ENCODE measurements at regions not wholly inside any gene's neighbourhood (a gene's known extent, or its start where the extent isn't known, plus 50 kb on each side); places are given as distances from the start of the nearest gene placed in this dataset.

DNA sequence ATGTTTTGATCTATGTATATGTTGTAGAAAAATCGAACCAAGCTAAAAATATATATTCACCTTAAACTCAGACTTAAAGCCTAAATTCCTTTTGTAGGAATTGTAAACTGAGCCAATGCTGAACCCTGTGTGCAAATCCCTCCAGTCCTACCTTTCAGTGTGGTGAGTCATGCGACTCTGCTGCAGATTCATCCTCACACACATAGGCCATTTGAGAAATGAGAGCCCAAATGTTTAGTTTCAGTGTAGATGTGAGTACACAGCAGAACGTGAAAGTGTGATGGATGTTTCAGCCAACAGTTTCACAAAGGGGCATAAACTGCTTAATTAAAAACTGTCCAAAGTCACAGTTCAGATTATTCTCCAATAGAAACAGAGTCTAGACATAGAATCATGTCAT lies 193.2 kb downstream of the CDH19 start:
- TF ChIP-seq, protein P1, sequence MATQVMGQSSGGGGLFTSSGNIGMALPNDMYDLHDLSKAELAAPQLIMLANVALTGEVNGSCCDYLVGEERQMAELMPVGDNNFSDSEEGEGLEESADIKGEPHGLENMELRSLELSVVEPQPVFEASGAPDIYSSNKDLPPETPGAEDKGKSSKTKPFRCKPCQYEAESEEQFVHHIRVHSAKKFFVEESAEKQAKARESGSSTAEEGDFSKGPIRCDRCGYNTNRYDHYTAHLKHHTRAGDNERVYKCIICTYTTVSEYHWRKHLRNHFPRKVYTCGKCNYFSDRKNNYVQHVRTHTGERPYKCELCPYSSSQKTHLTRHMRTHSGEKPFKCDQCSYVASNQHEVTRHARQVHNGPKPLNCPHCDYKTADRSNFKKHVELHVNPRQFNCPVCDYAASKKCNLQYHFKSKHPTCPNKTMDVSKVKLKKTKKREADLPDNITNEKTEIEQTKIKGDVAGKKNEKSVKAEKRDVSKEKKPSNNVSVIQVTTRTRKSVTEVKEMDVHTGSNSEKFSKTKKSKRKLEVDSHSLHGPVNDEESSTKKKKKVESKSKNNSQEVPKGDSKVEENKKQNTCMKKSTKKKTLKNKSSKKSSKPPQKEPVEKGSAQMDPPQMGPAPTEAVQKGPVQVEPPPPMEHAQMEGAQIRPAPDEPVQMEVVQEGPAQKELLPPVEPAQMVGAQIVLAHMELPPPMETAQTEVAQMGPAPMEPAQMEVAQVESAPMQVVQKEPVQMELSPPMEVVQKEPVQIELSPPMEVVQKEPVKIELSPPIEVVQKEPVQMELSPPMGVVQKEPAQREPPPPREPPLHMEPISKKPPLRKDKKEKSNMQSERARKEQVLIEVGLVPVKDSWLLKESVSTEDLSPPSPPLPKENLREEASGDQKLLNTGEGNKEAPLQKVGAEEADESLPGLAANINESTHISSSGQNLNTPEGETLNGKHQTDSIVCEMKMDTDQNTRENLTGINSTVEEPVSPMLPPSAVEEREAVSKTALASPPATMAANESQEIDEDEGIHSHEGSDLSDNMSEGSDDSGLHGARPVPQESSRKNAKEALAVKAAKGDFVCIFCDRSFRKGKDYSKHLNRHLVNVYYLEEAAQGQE (IDR thresholded peaks at IDR 0.05; ENCODE audit: insufficient replicate concordance, low read depth), result no peak
- TF ChIP-seq POLR2AphosphoS5 (IDR thresholded peaks at IDR 0.05; ENCODE audit: low read depth) (no peak), SPI1 (IDR thresholded peaks at IDR 0.05; ENCODE audit: borderline replicate concordance, low read depth) (no peak), GABPA (IDR thresholded peaks at IDR 0.05; ENCODE audit: low read depth) (no peak)
- TF ChIP-seq, protein P2, sequence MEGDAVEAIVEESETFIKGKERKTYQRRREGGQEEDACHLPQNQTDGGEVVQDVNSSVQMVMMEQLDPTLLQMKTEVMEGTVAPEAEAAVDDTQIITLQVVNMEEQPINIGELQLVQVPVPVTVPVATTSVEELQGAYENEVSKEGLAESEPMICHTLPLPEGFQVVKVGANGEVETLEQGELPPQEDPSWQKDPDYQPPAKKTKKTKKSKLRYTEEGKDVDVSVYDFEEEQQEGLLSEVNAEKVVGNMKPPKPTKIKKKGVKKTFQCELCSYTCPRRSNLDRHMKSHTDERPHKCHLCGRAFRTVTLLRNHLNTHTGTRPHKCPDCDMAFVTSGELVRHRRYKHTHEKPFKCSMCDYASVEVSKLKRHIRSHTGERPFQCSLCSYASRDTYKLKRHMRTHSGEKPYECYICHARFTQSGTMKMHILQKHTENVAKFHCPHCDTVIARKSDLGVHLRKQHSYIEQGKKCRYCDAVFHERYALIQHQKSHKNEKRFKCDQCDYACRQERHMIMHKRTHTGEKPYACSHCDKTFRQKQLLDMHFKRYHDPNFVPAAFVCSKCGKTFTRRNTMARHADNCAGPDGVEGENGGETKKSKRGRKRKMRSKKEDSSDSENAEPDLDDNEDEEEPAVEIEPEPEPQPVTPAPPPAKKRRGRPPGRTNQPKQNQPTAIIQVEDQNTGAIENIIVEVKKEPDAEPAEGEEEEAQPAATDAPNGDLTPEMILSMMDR (IDR thresholded peaks at IDR 0.05; ENCODE audit: insufficient read depth, low read length), result no peak
- Histone ChIP-seq H3K27ac (replicated peaks) (no peak overlapping the region), H3K27me3 (ENCODE audit: insufficient read depth, poor library complexity, severe bottlenecking) (no peaks in the 10 kb centered on the region), H3K4me3 (replicated peaks; ENCODE audit: insufficient read depth, low read length) (no peak overlapping the region)
- no peak for DNase-seq (ENCODE audit: low read depth in 1 of 2, low spot score in 1 of 2)

DNA sequence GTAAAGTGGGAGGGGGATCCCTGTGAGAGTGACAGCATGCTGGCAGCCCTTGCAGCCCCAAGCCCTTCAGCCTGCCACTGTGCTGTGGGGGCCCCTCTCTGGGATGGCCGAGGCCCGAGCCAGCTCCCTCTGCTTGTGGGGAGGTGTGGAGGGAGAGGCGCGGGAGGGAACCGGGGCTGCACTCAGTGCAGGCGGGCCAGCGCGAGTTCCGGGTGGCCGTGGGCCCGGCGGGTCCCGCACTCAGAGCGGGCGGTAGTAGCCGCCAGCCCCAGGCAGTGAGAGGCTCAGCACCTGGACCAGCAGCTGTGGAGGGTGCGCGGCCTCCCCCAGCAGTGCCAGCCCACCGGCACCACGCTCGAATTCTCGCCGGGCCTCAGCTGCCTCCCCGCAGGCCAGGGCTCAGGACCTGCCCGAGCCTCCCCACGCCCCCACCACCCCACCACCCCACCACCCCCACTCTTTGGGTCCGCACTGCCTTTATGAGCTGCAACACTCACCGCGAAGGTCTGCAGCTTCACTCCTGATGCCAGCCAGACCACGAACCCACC lies 208.1 kb downstream of the CDH19 start:
- TF ChIP-seq, protein P1 (IDR thresholded peaks at IDR 0.05; ENCODE audit: insufficient replicate concordance, low read depth), result no peak
- no peak for TF ChIP-seq GABPA (IDR thresholded peaks at IDR 0.05; ENCODE audit: low read depth)
- TF ChIP-seq POLR2AphosphoS5 (IDR thresholded peaks at IDR 0.05; ENCODE audit: low read depth), result no peak
- TF ChIP-seq, protein P2 (IDR thresholded peaks at IDR 0.05; ENCODE audit: insufficient read depth, low read length), result no peak
- no peak for TF ChIP-seq SPI1 (IDR thresholded peaks at IDR 0.05; ENCODE audit: borderline replicate concordance, low read depth)
- no peak for DNase-seq (ENCODE audit: low read depth in 1 of 2, low spot score in 1 of 2)
- Histone ChIP-seq H3K27me3 (ENCODE audit: insufficient read depth, poor library complexity, severe bottlenecking) (no peaks in the 10 kb centered on the region), H3K27ac (replicated peaks) (no peak overlapping the region), H3K4me3 (replicated peaks; ENCODE audit: insufficient read depth, low read length) (no peak overlapping the region)

DNA sequence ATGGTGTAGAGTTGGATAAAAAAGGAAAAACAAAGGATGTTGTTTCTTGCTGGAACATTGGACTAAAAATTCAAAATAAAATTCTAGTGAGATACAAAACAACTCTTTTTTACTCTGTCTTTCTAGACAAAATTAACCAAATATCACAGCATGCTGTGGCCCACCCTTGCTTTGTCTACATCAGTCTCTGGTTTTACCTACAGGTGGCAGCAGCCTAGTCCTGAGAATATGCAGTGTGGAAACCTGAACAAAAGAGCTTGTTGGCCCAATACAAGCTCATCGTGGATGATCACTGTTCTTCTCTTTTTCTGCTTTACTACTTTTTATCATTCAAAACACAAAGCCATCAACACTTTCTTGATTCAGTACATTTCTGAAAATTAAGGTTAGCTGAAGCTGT lies 210.4 kb downstream of the CDH19 start:
- DNase-seq (ENCODE audit: low read depth in 1 of 2, low spot score in 1 of 2), result no peak
- Histone ChIP-seq H3K4me3 (replicated peaks; ENCODE audit: insufficient read depth, low read length) (no peak overlapping the region), H3K27me3 (ENCODE audit: insufficient read depth, poor library complexity, severe bottlenecking) (no peaks in the 10 kb centered on the region), H3K27ac (replicated peaks) (no peak overlapping the region)
- TF ChIP-seq GABPA (IDR thresholded peaks at IDR 0.05; ENCODE audit: low read depth) (no peak), POLR2AphosphoS5 (IDR thresholded peaks at IDR 0.05; ENCODE audit: low read depth) (no peak), SPI1 (IDR thresholded peaks at IDR 0.05; ENCODE audit: borderline replicate concordance, low read depth) (no peak)
- TF ChIP-seq, protein P2 (IDR thresholded peaks at IDR 0.05; ENCODE audit: insufficient read depth, low read length), result no peak
- TF ChIP-seq, protein P1 (IDR thresholded peaks at IDR 0.05; ENCODE audit: insufficient replicate concordance, low read depth), result no peak

All from HL-60 (cell line).